ENCODE measurements at regions not wholly inside any gene's neighbourhood (a gene's known extent, or its start where the extent isn't known, plus 50 kb on each side); places are given as distances from the start of the nearest gene placed in this dataset.

DNA sequence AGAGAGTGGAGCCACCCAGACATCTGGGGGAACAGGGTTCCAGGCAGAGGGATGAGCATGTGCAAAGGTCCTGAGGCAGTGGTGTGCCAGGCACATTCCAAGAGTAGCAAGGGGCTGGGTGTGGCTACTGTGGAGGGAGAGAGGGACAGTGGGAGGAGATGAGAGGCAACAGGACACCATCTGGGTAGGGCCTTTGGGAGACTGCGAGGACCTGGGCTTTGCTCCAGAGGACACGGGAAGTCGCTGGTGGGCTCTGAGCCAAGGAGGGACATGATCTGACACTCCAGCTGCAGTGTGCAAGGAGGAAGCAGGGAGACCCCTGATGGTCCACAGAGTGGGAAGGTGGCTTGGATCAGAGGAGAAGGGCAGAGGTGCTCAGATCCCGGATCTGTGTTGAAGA lies 56.7 kb upstream of the MED9 start:
- TF ChIP-seq CTCF (IDR thresholded peaks at IDR 0.05; ENCODE audit: insufficient read depth, low read length, poor library complexity, severe bottlenecking) (no peak), EZH2phosphoT487 (conservative IDR thresholded peaks at IDR 0.05; ENCODE audit: low read length) (no peak)

All from SU-DHL-6 (cell line).